ENCODE measurements at regions not wholly inside any gene's neighbourhood (a gene's known extent, or its start where the extent isn't known, plus 50 kb on each side); places are given as distances from the start of the nearest gene placed in this dataset.

DNA sequence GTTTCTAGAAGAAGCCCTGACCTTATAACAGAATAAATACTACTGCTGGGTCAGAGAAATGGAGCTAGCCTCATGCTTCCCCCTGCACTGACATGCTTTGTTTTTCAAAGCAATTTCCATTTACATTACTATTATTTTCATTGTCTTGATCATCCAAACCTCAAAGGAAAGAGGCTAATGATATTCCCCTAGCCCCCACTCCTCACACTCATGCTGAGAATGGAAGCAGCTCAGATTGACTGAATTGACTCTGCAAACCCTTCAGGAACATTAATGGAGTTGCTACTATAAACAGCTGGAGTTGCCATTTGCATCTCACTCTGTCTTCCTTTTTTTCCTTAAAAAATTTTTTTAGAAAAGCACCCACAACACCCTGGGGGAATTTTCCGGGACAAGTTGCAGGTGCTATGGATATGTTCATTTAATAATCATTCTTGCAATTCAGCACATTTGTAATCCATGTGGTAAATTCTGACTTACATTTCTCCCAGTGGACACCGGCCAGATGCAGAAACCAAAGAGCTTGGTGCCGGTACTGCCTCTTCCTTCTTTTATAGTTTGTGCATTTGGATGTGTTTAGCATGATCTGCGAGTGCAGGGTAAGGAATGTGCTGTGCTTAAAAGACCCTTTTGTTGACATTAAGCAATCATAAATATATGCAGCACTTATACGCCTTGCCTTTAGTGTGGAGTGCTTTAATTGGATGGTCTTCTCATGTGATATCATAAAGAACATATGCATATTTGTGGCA is 103.3 kb upstream of the OSR1 start:
- ATAC-seq (ENCODE audit: insufficient number of reproducible peaks, low FRiP score, low read depth), result no peak
- H3K4me3 ChIP-seq, result no peak overlapping the region
- no peaks in the 10 kb centered on the region for H3K27me3 ChIP-seq (replicated peaks; ENCODE audit: insufficient read depth)
- TF ChIP-seq, protein P1, sequence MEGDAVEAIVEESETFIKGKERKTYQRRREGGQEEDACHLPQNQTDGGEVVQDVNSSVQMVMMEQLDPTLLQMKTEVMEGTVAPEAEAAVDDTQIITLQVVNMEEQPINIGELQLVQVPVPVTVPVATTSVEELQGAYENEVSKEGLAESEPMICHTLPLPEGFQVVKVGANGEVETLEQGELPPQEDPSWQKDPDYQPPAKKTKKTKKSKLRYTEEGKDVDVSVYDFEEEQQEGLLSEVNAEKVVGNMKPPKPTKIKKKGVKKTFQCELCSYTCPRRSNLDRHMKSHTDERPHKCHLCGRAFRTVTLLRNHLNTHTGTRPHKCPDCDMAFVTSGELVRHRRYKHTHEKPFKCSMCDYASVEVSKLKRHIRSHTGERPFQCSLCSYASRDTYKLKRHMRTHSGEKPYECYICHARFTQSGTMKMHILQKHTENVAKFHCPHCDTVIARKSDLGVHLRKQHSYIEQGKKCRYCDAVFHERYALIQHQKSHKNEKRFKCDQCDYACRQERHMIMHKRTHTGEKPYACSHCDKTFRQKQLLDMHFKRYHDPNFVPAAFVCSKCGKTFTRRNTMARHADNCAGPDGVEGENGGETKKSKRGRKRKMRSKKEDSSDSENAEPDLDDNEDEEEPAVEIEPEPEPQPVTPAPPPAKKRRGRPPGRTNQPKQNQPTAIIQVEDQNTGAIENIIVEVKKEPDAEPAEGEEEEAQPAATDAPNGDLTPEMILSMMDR (IDR thresholded peaks at IDR 0.05), result no peak
- peaks cover 0 to 18% of the 10 kb centered on the region in 2 donors for H3K4me1 ChIP-seq (ENCODE audit: control insufficient read depth in 1 of 2, low read depth in 2 of 2)
- no peak for DNase-seq (ENCODE audit: low spot score)
- no peaks in the 10 kb centered on the region for H3K9me3 ChIP-seq
- no peak overlapping the region for H3K27ac ChIP-seq
- H3K36me3 ChIP-seq, result no peaks in the 10 kb centered on the region

DNA sequence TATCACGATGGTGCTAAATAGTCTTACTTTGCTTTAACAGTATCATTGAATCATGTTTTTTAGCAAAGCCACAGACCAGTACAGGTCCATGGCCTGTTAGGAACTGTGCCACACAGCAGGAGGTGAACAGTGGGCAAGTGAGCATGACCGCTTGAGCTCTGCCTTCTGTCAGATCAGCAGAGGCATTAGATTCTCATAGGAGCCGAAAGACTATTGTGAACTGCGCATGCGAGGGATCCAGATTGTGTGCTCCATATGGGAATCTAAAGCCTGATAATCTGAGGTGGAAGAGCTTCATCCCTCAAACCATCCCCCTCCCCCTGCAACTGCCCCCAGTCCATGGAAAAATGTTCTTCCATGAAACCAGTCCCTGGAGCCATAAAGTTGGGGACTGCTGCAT is 102.3 kb upstream of the OSR1 start:
- no peak for DNase-seq (ENCODE audit: low spot score)
- Histone ChIP-seq H3K4me3 (no peak overlapping the region), H3K4me1 (ENCODE audit: control insufficient read depth in 1 of 2, low read depth in 2 of 2) (peaks cover 0 to 18% of the 10 kb centered on the region in 2 donors), H3K9me3 (no peaks in the 10 kb centered on the region), H3K27ac (no peak overlapping the region), H3K36me3 (no peaks in the 10 kb centered on the region), H3K27me3 (replicated peaks; ENCODE audit: insufficient read depth) (no peaks in the 10 kb centered on the region)
- TF ChIP-seq, protein P1 (IDR thresholded peaks at IDR 0.05), result no peak
- no peak for ATAC-seq (ENCODE audit: insufficient number of reproducible peaks, low FRiP score, low read depth)

DNA sequence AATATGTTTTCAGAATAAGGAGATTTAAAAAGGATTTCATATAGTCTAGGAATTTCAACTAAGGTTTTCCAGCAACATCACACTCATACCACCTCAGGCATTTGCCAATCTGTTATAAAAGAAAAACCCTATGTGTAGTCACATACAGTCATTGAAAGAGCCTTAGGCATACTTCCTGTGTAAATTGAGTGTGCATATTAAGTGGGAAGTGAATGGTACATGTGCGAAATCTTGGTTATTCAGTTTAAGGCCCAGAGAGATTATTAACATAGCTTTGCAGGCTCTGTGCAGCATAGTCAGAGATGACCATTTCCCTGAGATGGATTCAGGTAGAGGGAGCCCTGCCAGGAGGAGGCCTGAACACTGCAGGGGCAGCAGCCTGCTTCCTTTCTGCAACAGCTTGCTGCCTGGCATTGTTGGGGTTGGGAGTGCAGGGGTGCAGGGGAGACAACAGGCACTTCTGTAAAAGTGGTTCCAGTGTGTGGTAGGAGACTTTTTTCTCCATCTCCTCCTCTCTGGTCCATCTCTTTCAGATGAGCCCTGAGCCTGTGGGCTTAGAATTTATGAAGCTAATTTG is 100.1 kb upstream of the OSR1 start:
- Histone ChIP-seq H3K36me3 (no peaks in the 10 kb centered on the region), H3K9me3 (peaks cover 11% of the 10 kb centered on the region), H3K4me3 (no peak overlapping the region), H3K27me3 (replicated peaks; ENCODE audit: insufficient read depth) (no peaks in the 10 kb centered on the region), H3K4me1 (ENCODE audit: control insufficient read depth in 1 of 2, low read depth in 2 of 2) (peaks cover 0 to 18% of the 10 kb centered on the region in 2 donors), H3K27ac (no peak overlapping the region)
- no peak for DNase-seq (ENCODE audit: low spot score)
- ATAC-seq (ENCODE audit: insufficient number of reproducible peaks, low FRiP score, low read depth), result no peak
- TF ChIP-seq, protein P1 (IDR thresholded peaks at IDR 0.05), result no peak

DNA sequence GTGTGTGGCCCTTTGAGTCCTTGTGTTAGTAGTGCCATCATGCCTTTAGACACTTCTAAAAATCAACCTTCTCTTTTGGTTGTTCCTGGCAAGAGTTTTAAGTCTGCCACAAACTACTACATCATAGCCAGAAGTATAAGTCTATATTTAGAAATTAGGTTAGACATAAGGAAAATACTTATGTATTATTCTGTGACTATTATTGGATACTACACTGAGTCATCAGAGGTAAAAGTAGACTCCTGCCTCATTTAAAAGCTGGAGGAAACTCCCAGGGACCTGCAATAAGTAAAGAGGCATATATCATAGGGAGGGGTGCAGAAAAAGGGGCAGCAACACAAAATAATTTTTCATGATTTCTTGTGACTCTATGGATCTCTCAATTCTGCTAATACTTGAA is 99.4 kb upstream of the OSR1 start:
- Histone ChIP-seq H3K27me3 (replicated peaks; ENCODE audit: insufficient read depth) (no peaks in the 10 kb centered on the region), H3K4me1 (ENCODE audit: control insufficient read depth in 1 of 2, low read depth in 2 of 2) (peaks cover 0 to 18% of the 10 kb centered on the region in 2 donors), H3K27ac (no peak overlapping the region), H3K4me3 (no peak overlapping the region), H3K9me3 (peaks cover 11% of the 10 kb centered on the region), H3K36me3 (no peaks in the 10 kb centered on the region)
- DNase-seq (ENCODE audit: low spot score) (no peak), ATAC-seq (ENCODE audit: insufficient number of reproducible peaks, low FRiP score, low read depth) (no peak)
- TF ChIP-seq, protein P1 (IDR thresholded peaks at IDR 0.05), result no peak

DNA sequence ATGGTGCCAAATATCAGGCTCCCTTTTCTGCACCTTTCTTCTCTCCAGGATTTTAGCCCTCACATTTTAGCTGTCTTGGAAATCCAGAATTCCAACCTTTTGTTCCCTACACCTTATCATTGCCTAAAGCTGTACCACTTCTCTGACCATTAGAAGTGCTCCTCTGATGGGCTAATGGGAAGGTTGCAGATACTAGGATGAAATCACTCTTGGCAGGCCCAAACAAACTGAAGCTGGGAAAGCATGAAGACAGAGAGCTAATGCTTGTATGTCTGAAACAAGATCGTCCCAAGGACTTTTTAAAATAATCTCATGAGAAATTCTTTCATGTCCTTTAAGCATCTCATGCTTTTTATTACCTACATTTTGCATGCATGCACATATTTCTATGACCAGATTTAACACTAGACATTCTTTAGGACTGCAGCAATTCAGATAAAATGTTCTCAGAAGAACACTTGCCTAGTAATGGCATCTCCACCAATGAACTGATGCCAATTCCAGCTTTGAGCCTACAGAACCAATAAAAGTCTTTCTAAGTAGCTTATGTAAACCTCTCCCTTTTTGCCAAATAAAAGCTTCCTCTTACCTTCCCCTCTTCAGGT is 98.4 kb upstream of the OSR1 start:
- Histone ChIP-seq H3K27ac (no peak overlapping the region), H3K4me3 (no peak overlapping the region), H3K4me1 (ENCODE audit: control insufficient read depth in 1 of 2, low read depth in 2 of 2) (peaks cover 0 to 18% of the 10 kb centered on the region in 2 donors), H3K36me3 (no peaks in the 10 kb centered on the region), H3K27me3 (replicated peaks; ENCODE audit: insufficient read depth) (no peaks in the 10 kb centered on the region), H3K9me3 (peaks cover 11% of the 10 kb centered on the region)
- no peak for DNase-seq (ENCODE audit: low spot score)
- TF ChIP-seq, protein P1 (IDR thresholded peaks at IDR 0.05), result no peak
- no peak for ATAC-seq (ENCODE audit: insufficient number of reproducible peaks, low FRiP score, low read depth)

Data from thoracic aorta (tissue), 2 donors.